AG10803 (cell line): ENCODE measurements at regions not wholly inside any gene's neighbourhood (a gene's known extent, or its start where the extent isn't known, plus 50 kb on each side); places are given as distances from the start of the nearest gene placed in this dataset.

ENCODE experiments used
- DNase-seq: peaks from one replicate; pipeline ENCODE4 v3.0.0; 2010; ENCODE audit warnings: low read depth
- H3K4me3 ChIP-seq: 2 replicates; pipeline ENCODE4 v1.5.1; 2011; ENCODE audit warnings: mild to moderate bottlenecking, low read length, control low read depth
- CTCF ChIP-seq: conservative IDR thresholded peaks from 2 replicates; pipeline ENCODE4 v1.5.1; 2011; ENCODE audit warnings: mild to moderate bottlenecking, low read length, control low read depth, inconsistent platforms

- no peak overlapping the region for H3K4me3 ChIP-seq
- DNase-seq = no peak
- no peak for TF ChIP-seq CTCF
Measured at GRCh38 chr1:10901091-10901890, 104.8 kb upstream of the CASZ1 start.

DNA sequence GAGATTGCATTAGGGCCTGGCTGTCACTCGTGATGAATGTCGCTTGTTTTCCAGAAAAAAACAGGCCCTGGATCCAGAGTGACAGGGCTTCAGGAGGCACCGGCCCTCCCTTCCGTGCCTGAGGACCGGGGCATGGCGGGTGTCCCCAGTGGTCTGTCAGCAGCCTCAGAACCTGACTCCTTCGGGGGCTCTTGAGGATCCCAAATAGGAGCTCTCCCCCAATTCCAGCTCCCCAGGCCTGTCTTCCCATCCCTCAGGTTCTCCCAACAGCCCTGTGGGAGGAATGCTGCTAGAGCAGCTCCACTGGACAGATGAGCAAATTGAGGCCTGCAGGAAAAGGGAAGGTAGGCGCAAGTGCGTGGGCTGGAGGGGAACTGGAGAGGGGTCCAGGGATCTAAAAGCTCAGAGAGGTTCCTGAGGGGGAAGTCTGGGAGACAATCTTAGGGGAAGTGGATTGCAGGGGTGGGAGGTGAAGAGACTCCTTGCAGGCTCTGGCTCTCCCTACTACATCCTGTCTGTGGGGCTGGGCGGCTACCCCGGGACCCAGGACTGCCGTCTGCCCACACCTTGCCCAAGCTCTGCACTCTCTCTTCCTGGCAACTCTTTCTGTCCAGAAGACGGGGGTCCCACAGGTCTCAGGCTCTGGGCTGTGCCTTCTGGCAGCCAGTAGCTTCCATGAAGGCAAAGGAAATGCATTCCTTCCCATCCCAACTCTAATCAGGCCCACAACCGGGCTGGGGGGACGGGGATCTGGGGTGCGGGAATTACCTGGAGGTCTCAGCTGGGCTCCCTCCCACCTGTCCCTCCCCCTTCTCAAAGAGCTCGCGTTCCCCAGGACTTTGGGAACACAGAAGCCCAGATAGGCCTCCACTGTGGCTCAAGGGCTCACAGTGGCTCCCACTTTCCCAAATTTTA is 105.7 kb upstream of the CASZ1 start:
- TF ChIP-seq CTCF = no peak
- DNase-seq = no peak

DNA sequence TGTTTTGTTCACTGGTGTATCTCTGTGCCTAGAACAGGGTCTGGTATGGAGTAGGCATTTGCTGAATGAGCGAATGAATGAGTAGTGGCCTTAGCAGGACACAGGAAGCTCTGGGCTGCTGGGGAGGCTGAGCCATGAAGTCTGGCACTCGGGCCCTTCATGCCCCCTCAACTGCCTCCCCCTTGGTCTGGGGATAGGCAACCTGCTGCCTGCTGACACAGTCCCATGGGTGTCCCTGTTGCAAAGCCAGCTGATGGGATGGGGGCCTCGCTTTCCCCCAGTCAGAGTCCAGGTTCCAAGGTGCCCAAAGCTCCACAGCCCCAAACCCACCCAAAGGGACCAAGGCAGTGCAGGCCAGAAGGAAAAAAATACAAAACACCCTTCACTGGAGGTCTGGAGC is 107.0 kb upstream of the CASZ1 start:
- H3K4me3 ChIP-seq = no peak overlapping the region
- no peak for TF ChIP-seq CTCF
- DNase-seq = no peak

More for the DNA sequence above, 105.7 kb upstream of the CASZ1 start:
- no peak overlapping the region for H3K4me3 ChIP-seq

- no peak for TF ChIP-seq CTCF
- no peak for DNase-seq
- no peak overlapping the region for H3K4me3 ChIP-seq
Measured at GRCh38 chr1:10903821-10904220, 107.4 kb upstream of the CASZ1 start.

DNA sequence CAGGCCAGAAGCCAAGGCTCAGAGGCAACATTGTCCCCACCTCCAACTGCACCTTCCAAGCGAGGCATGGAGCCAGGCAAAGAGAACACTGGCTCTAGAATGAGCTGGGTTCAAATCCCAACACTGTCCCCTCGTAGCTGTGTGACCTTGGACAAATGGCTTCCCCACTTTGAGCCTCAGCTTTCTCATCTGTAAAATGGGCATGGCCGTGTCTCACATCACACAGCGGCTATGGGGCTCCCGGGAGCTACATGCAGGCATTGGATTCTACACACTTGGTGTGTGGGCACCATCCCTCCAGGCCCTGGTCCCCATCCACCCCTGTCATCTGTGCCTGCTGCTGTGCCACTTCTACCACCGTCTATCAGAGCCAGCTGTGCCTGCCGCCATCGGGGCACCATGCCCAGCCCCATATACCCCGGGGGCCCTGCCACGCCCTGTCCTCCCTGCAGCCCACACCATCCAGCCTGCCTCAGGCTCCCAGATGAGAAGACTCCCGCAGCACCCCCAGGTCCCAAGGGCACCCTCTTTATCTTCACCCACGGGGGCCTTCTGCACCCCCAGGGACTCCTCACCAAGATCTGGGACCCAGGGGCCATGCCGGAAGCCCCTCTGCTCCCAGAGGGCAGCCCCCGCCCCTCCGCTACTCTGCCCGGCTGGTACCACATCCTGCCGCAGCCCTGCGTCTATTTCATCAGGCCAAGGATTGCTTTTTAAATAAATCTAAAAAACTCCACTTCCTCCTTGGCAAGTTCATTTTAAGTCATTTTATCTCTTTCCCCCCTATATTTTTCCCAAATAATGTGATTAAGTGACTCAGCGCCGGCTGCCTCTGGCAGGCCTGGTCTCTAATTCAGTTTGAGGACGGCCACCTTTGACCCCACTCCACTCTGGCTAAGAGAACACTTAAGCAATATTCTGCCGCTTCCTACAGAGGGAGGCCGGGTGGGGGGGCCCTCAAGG is 107.8 kb upstream of the TARDBP start:
- DNase-seq = no peak
- no peak overlapping the region for H3K4me3 ChIP-seq
- no peak for TF ChIP-seq CTCF

DNA sequence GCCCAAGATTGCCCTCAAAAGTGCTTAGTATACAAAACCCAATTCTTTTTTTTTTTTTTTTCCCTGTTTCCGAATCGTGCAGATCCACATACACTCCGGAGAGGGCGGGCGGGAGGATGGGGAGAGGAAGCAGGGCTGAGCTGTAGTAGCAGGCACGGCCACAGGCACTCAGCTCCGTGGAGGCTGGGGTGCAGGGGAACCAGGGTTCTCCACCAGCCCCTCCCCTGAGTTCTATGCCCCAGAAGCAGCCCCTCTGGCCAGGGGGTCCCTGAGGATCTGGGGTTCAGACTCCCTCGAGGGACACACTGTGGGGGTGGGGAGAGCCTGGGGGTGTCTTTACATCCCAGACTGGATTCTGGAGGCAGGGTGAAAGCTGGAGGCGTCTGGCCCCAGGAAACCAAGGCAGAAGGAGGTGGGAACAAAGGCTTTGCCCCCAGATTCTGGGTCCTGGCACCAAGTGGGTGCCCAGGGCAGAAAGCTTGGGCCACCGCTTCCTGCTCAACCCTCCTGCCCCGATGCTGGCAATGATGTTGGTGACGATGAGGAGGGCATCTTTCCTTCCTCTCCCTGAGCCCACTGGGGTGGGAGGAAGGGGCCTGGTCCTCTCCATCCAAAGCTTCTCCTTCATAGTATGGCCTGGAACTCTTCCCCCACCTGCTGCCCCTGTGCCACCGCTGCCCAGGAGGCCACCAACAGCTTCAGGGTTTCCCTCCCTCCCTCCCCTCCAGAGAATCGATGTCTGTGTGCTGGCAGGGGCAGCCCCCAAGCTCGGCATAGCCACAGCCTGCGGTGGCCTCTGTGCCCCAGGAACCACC is 106.4 kb upstream of the TARDBP start:
- no peak for DNase-seq
- TF ChIP-seq CTCF = no peak
- H3K4me3 ChIP-seq = no peak overlapping the region
